Stimulated activated CD8-positive, alpha-beta memory T cell treated with anti-CD3 and anti-CD28 coated beads, Interleukin-4, amount 100 ng/mL, for 1 hour (primary cell): ENCODE measurements at regions not wholly inside any gene's neighbourhood (a gene's known extent, or its start where the extent isn't known, plus 50 kb on each side); places are given as distances from the start of the nearest gene placed in this dataset.

Experiments
- DNase-seq, 2 donors: peaks; one replicate each; pipeline ENCODE4 v3.0.0-alpha.2; 2020; ENCODE audit warnings: low read depth in 2 of 2, low spot score in 1 of 2

GRCh38 chr13:85666356-85666755, 132.9 kb downstream of the SLITRK6 start:
- no peak for DNase-seq

- no peak for DNase-seq
Observed at GRCh38 chr13:85665286-85665685, 133.9 kb downstream of the SLITRK6 start.

- DNase-seq: no peak
Observed at GRCh38 chr13:85663856-85664255, 135.4 kb downstream of the SLITRK6 start.

- no peak for DNase-seq
Observed at GRCh38 chr13:85662186-85662585, 137.0 kb downstream of the SLITRK6 start.

GRCh38 chr13:85661675-85662074, 137.5 kb downstream of the SLITRK6 start:
- DNase-seq: no peak

- no peak for DNase-seq
Observed at GRCh38 chr13:85659493-85659892, 139.7 kb downstream of the SLITRK6 start.

GRCh38 chr13:85657942-85658341, 141.3 kb downstream of the SLITRK6 start:
- DNase-seq: no peak

GRCh38 chr13:85655040-85655439, 144.2 kb downstream of the SLITRK6 start:
- no peak for DNase-seq

GRCh38 chr13:85654227-85654626, 145.0 kb downstream of the SLITRK6 start:
- DNase-seq: no peak

GRCh38 chr13:85653681-85654080, 145.5 kb downstream of the SLITRK6 start:
- no peak for DNase-seq

- DNase-seq: no peak
Observed at GRCh38 chr13:85652491-85652890, 146.7 kb downstream of the SLITRK6 start.

GRCh38 chr13:85651440-85651839, 147.8 kb downstream of the SLITRK6 start:
- DNase-seq: no peak

- no peak for DNase-seq
Observed at GRCh38 chr13:85650613-85651012, 148.6 kb downstream of the SLITRK6 start.

GRCh38 chr13:85640727-85641126, 158.5 kb downstream of the SLITRK6 start:
- DNase-seq: no peak

GRCh38 chr13:85638815-85639393, 160.3 kb downstream of the SLITRK6 start:
- no peak for DNase-seq

GRCh38 chr13:85638265-85638664, 161.0 kb downstream of the SLITRK6 start:
- no peak for DNase-seq

GRCh38 chr13:85632526-85633195, 166.6 kb downstream of the SLITRK6 start:
- no peak for DNase-seq

GRCh38 chr13:85631801-85632200, 167.4 kb downstream of the SLITRK6 start:
- DNase-seq: no peak

GRCh38 chr13:85626603-85627002, 172.6 kb downstream of the SLITRK6 start:
- no peak for DNase-seq

- DNase-seq: no peak
Observed at GRCh38 chr13:85619321-85619720, 179.9 kb downstream of the SLITRK6 start.

- DNase-seq: no peak
Observed at GRCh38 chr13:85618521-85618920, 180.7 kb downstream of the SLITRK6 start.

GRCh38 chr13:85616275-85616674, 182.9 kb downstream of the SLITRK6 start:
- no peak for DNase-seq

GRCh38 chr13:85615031-85615430, 184.2 kb downstream of the SLITRK6 start:
- no peak for DNase-seq
